ENCODE measurements at regions not wholly inside any gene's neighbourhood (a gene's known extent, or its start where the extent isn't known, plus 50 kb on each side); places are given as distances from the start of the nearest gene placed in this dataset.

DNA sequence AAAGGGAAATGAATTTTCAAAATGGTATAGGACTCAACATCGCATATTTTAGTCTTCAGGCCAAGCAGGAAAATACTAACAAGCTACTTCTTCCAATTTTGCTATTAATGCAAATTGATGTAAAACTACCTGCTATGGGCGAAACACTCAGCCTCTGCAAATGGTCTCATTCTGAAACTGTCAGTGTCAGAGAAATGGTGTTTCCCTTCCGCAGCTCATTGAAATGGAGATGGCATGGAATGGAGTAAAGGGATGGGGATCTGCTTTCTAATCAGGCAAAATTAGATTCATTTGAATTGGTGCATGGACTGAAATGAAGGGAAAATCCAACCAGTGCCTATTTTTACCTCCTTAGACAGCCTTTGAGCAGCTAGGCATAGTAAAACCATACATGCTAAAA is 80.4 kb upstream of the EEA1 start:
- no peak overlapping the region for H3K4me3 ChIP-seq (ENCODE audit: low read length)
- no peak for DNase-seq (ENCODE audit: low read depth, low spot score)

DNA sequence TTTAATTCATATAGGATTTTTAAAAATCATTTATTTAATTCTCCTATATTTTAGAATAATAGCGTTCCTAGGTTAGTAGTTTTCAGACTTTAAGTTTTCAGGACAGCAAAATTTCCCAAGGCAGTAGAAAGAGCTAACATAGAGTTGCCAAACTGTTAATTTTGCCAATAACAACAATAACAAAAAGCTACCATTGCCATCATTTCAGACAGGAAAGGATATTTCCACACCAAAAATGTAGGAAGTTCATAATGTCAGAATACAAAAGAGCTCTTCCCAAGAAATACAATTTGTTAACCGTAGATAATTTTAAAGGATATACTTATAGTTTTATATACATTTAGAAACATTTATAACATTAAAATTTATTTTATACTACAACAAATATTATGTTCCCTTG is 81.4 kb upstream of the EEA1 start:
- no peak overlapping the region for H3K4me3 ChIP-seq (ENCODE audit: low read length)
- DNase-seq (ENCODE audit: low read depth, low spot score) = no peak

DNA sequence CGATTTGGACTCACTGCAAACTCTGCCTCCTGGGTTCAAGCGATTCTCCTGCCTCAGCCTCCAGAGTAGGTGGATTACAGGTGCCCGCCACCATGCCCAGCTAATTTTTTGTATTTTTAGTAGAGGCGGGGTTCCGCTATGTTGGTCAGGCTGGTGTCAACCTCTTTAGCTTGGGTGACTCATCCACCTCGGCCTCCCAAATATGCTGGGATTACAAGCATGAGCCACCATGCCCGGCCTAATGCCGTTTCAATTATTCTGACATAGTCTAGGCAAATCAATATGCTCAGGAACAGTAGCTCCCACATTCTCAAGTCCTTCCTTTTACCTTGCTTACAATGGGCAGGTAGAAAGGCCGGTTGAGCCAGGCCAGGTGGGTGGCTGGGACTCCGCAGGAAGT is 82.0 kb upstream of the EEA1 start:
- no peak for DNase-seq (ENCODE audit: low read depth, low spot score)
- H3K4me3 ChIP-seq (ENCODE audit: low read length) = no peak overlapping the region

DNA sequence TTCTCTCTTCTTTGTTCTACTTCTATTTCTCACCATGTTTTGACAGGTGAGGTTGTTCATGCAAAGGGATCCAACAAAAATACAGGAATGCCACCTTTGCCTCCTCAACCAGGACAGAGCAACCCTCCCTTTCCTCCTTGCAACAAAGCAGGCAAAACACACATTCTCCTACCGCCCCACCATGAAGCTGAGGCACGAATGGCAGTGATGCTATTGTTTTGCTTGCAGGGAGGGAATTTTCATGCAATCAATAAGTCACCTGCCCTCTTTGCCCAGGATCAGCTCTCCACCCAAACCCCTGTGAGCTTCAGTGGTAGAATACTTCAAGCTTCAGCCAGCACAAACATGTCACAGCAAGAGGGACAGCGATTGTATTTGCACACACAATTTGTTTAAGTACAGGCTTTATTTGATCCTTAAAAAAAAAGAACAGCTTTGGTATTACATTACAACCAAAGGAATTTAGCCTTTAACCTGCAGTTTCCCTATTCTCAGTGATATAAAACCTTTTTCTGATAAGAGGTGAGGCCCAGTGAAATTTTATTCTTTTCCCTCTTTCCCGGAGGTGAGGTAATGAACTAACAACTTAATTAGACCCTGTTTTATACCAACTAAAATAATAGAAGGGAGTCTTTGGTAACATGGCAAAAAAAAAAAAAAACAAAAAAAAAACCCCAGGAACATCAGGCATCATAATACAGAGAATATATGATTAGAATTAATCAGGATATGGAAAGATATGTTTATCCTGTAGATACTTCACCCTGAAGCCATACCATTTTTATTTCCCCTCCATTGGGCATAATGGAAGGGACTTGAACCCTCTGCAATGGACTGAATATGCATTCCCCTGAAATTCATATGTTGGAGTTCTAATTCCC is 87.0 kb upstream of the EEA1 start:
- H3K4me3 ChIP-seq (ENCODE audit: low read length) = no peak overlapping the region
- no peak for DNase-seq (ENCODE audit: low read depth, low spot score)

DNA sequence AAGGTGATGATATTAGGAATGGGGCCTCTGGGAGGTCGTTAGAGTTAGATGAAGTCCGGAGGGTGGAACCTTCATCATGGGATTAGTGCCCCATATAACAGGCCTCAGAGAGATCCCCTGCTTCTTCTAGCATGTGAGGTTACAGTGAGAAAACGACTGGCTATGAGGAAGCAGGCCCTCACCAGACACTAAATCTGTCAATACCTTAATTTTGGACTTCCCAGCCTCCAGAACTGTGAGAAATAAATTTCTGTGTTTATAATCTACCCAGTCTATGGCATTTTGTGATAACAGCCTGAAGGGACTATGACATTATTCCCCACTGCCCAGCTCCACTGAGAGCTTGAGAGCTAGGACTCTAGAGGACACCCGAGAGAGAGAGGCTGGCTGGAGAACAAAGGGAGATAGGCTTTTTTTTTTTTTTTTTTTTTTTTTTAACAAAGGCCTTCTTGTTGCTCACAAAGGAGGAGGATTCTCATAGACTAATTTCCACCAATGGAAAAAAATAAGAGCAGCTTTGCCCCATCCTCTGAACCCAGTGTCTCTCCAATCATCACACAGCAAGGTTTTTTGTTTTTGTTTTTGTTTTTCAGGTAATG is 87.8 kb upstream of the EEA1 start:
- DNase-seq (ENCODE audit: low read depth, low spot score) = no peak

DNA sequence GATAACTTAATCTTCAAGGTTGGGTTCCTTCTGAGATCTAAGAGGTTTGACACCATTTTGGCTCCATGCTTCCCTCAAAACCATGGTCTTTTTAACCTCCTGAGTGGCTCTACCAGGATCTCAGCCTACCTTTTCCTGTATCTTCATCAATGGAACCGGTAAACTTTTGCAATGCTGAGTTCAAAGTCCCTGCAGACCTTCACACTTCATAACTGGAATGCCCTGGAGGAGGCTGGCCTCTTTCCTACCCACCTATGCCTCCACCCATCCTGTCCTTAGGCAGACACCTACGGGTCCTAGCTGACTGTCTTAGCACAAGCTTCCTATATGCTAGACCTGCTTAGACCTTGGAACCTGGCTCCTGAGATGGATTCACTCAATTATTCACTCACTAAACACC is 89.5 kb upstream of the EEA1 start:
- DNase-seq (ENCODE audit: low read depth, low spot score) = no peak
- no peak overlapping the region for H3K4me3 ChIP-seq (ENCODE audit: low read length)

More for the DNA sequence above, 87.8 kb upstream of the EEA1 start:
- no peak overlapping the region for H3K4me3 ChIP-seq (ENCODE audit: low read length)

DNA sequence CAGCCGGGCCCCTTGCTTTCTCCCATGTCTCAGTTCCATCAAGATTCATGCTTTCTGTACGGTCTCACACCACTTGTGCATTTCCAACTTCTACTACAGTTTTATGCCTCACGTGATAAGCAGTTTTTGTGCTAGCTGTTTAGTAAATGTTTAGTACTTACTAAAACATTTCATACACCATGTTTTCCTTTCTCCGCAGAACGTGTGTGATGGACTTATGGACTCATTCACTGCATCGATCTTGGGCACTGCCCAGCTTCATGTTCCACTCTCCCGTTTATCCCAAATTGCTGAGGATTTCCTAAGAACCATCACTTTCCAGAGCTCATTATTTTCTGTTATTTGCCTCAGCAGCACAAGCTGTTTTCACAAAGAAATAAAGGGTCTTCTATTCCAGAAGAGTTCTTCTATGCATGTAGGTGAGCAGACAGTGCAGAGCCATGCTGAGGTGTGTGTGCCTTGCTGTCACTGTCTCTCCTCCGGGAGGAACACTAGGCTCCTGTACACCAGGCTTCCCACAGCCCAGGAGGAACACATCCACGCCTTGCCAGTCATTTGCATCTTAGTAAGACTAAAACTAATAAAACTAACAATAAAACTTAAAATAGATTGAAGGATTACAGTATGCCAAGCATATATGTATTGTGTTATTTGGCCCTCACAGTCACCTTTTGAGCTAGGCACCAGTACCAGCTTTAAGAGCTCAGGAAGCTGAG is 90.3 kb upstream of the EEA1 start:
- no peak for DNase-seq (ENCODE audit: low read depth, low spot score)
- no peak overlapping the region for H3K4me3 ChIP-seq (ENCODE audit: low read length)

DNA sequence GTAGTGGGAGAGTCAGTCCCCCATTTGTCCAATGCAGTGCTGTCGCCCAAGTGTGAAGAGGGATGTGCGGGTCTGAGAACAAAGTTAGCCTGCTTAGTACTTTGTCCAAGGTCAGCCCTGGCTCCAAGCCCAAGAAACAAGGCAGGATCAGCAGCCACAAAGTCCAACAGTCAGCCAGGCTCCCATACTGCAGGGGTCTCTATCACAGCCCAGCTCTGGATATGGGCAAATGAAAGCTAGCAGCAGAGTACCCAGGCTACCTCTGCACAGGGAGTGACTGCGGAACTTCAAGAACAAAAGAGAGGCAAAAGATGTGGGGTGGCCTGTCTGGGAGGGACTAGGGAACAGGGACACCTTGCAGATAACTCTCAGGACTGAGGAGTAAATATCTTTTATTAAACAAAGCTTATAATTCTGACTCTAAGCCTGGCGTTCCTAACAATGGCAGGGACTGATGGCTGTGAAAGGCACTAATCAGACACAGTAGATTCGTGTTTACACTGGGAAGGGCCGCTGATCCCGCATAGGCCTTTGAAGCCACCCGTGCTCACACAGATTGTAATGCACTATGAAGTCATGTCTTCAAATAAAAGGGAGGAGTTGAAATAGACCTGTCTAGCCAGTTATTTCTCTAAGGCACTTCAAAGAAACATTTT is 91.0 kb upstream of the EEA1 start:
- no peak overlapping the region for H3K4me3 ChIP-seq (ENCODE audit: low read length)
- DNase-seq (ENCODE audit: low read depth, low spot score) = no peak

DNA sequence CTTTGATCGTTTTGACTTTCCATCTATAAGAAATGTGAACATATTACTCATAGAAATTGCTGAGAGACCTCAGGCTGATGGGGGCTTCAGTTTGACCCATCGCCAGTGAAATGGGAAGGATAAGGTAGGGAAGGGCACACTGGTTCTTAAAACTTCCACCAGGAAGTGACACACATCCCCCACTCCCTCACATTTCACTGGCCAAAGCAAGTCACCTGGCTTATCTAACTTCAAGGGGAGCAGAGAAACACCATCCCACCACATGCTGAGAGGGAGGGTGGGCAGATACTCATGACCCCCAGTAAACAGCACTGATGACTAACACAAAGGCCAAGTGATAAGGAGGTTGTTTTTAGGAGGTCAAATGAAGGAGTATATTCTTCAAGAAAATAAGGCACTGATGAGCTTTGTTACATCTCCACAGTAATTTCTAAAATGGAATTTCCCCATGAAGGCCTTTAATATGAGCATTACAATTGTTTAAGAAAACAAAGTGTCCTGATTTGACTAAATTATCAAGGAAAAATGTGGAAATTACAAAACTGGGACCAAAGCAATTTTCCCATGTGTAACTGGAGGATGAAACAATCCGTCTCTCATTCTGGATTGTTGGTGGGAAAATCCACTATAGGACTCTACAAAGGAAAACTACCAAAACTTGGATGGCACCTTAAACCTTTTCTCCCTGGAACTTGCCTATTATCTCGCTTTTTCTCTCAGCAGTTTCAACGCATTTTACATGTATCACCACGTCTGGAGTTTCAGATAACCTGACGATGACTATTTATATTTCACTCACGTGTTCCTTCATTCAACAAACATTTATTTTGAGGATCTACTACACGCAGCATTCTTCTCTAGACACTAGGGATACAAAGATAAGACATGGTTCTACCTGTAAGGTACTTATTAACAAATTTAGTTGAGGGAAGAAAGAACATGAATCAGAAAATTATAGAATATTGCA is 91.8 kb upstream of the EEA1 start:
- no peak overlapping the region for H3K4me3 ChIP-seq (ENCODE audit: low read length)
- DNase-seq (ENCODE audit: low read depth, low spot score) = no peak

DNA sequence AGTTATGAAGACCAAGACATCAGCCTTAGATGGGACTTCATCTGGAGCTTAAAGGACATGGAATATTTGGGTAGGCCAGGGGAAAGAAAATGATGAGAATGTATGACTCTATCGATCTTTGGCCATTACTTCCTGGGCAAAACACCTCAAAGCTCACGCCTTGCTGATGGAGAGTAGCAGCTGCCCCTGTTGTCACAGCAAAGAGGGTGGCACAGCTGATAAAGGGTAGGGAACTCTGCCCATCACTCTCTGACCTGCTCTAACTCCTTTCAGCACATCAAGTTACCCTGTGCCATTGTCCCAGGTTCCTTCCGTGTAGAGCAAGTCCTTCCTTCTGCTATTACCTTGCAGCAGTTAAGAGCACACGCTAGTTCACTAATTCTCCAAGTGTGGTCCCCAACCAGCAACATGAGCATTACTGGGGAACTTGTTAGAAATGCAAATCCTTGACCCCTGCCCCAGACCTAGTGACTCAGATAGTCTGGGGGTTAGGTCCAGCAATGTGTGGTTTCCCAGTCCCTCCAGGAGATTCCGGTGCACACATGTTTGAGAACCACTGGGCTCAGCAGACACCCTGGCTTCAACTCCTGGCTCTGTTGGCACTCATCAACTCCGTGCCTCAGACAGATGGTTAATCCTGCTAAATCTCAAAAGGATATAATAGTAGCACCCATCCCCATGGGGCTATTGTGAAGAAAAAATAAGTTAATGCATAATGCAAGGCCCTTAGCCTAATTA is 93.7 kb upstream of the EEA1 start:
- DNase-seq (ENCODE audit: low read depth, low spot score) = no peak
- no peak overlapping the region for H3K4me3 ChIP-seq (ENCODE audit: low read length)

DNA sequence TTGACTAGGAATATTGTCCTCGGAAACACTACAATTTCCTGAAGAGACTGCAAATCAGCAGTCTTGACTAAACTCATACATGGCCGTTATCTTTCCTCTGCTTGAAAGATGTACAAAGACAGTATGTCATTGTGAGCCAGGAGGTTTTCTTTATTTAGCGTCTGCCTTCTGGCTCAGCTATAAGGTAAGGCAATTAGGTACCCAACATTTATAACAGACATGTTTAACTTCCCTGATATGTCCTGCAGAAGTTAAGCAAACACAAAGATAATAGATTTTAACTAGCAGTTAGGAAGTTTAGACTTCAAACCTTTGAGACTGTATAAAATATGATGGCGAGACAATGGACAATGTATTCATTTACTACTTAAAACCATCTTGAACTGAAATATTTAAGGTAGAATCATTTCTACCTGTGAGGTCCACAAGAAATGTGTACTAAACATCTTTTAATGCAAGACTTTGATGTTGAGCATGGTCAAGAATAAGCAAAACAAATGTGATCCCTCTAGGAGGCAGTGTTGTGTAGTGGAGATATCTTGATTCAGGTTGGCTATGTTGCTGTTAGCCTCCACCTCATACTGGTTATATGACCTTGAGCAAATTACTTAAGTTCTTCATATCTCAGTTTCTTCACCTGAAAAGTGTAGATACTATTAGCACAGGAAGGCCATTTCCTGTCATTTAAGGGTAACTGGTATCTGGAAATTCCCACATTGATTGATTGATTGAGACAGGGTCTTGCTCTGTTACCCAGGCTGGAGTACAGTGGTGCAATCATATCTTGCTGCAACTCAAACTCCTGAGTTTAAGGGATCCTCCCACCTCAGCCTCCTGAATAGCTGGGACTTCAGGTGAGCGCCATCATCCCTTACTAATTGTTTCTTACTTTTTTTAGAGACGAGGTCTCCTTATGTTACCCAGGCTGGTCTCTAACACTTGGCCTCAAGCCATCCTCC is 96.3 kb upstream of the EEA1 start:
- H3K4me3 ChIP-seq (ENCODE audit: low read length) = no peak overlapping the region
- peak; percentile 51 for DNase-seq (ENCODE audit: low read depth, low spot score)

DNA sequence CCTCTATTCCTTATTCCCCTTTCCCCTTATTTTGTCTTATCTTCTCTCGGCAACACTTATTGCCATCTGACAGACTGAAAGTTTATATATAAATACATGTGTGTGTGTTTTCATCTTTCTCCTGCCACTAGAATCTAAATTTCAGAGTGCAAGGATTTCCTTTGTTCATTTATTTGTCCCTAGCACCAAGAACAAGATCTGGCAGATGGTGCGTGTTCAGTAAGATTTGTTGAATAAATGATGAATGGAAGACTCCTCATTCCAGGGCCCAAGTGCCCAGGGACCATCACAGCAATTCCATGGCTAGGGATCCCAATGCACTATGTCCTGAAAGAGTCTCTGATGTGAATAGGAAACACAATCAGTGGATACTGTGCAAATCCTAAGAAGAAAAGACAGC is 97.9 kb upstream of the EEA1 start:
- no peak for DNase-seq (ENCODE audit: low read depth, low spot score)

DNA sequence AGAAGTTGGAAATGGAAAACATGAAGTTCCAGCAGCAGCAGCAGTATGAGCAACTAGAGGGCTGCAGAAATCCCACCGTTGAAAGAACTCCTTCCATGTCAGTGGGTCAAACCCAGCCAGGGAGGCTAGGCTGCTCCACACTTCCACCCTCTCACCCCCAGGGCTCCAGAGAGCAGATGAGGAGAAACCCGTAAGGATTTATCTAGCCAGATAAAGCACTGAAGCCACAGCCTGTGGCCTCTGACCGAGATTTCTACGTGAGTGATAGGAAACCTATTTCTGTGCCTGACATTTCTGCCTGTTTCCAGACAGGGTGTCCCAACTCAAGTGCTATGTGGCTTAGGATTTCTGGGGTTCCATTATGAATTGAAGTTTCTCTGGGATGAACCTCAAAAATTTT is 100.0 kb upstream of the EEA1 start:
- no peak for DNase-seq (ENCODE audit: low read depth, low spot score)
- no peak overlapping the region for H3K4me3 ChIP-seq (ENCODE audit: low read length)

More for the DNA sequence above, 97.9 kb upstream of the EEA1 start:
- H3K4me3 ChIP-seq (ENCODE audit: low read length) = no peak overlapping the region

DNA sequence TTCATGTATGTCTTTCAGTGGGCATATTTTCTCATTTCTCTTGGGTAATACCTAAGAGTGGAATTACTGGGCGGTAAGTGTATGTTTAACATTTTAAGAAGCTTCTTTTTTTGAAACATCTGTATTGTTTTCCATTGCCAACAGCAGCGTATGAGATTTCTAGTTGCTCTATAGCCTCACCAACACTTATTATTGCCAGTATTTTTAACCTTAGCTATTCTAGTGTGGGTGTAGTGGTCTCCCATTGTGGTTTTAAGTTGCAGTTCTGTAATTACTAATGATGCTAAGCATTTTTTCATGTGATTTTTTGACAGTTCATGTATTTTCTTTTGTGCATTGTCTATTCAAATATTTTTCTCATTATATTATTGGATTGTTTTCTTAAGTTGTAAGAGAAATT is 101.9 kb upstream of the EEA1 start:
- no peak overlapping the region for H3K4me3 ChIP-seq (ENCODE audit: low read length)

DNA sequence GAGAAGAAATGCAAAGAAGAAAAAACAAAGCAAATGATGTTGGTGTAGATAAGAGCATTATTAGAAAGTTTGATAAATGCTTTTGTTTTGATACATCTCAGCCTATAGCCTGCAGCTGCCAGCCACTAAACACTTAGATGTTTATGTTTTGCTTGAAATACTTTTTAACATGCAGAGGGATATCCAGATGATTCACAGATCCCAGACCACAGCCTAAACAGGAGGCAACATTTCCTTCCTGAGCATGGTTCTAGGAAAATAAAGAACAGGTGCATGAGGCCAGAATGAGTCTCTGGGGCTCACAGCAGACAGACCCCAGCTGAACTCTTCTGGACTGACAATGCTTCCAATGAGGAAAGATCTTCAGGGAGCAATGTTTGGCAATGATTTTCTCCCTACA is 103.7 kb upstream of the EEA1 start:
- no peak for DNase-seq (ENCODE audit: low read depth, low spot score)
- H3K4me3 ChIP-seq (ENCODE audit: low read length) = no peak overlapping the region

More for the DNA sequence above, 101.9 kb upstream of the EEA1 start:
- DNase-seq (ENCODE audit: low read depth, low spot score) = no peak

DNA sequence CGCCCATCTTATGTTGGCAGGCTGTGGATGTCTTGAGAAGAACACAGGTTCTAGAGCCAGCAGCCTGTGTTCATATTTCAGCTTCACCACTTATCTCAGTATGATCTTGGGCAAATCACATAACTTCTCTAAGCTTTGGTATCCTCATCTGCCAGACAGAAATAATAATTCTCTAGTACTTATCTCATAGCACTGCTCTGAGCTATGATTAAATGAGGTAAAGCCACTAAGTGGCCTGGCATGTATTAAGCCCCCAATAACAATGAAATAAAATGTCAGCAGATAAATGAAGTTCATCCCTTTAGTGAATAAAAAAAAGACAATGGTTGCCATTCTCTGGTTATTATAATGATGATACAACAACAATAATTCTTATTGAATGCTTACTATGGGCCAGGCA is 104.9 kb upstream of the EEA1 start:
- no peak for DNase-seq (ENCODE audit: low read depth, low spot score)
- no peak overlapping the region for H3K4me3 ChIP-seq (ENCODE audit: low read length)

DNA sequence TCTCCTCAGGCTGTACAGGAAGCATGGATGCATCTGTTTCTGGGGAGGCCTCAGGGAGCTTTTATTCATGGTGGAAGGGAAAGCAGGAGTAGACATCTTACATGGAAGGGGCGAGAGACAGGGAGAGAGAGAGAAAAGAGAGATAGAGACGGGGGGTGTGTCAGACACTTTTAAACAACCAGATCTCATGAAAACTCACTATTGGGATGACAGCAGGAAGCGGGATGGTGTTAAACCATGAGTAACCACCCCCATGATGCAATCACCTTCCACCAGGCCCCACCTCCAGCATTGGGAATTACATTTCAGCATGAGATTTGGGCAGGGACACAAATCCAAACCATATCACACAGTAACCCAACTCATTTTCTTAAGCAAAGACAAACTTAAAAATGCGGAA is 110.0 kb upstream of the EEA1 start:
- no peak for DNase-seq (ENCODE audit: low read depth, low spot score)
- H3K4me3 ChIP-seq (ENCODE audit: low read length) = no peak overlapping the region
